ENCODE measurements at regions not wholly inside any gene's neighbourhood (a gene's known extent, or its start where the extent isn't known, plus 50 kb on each side); places are given as distances from the start of the nearest gene placed in this dataset.
"Not testable (repeated sequence)": the region's sequence is repeated elsewhere in the genome, so short reads cannot be mapped to it uniquely, and the experiment has no call there.

GRCh38 chr18:35836932-35837331 is 135.5 kb upstream of the RMP24 start:
- DNase-seq = no peak
- intact Hi-C loops (cut with DNase I; ENCODE audit: low total_unique reads) = no loop called here
- H3K9me3 ChIP-seq = peaks cover 0 to 12% (median 4%) of the 10 kb centered on the region in 3 donors
- H3K36me3 ChIP-seq = no peaks in the 10 kb centered on the region
- TF ChIP-seq CTCF (IDR thresholded peaks at IDR 0.05) = no peak
- H3K4me3 ChIP-seq = no peak overlapping the region
- no peaks in the 10 kb centered on the region for H3K4me1 ChIP-seq
- no peak overlapping the region for H3K27ac ChIP-seq
- H3K27me3 ChIP-seq = no peaks in the 10 kb centered on the region

- Histone ChIP-seq H3K27me3 (no peaks in the 10 kb centered on the region), H3K4me3 (no peak overlapping the region), H3K4me1 (no peaks in the 10 kb centered on the region), H3K9me3 (peaks cover 0 to 5% (median 0%) of the 10 kb centered on the region in 3 donors), H3K27ac (no peak overlapping the region), H3K36me3 (no peaks in the 10 kb centered on the region)
- TF ChIP-seq CTCF (IDR thresholded peaks at IDR 0.05) = no peak
- intact Hi-C loops (cut with DNase I; ENCODE audit: low total_unique reads) = no loop called here
- no peak for DNase-seq
These were observed 134.5 kb upstream of the RMP24 start for GRCh38 chr18:35837922-35838496.

GRCh38 chr18:35841283-35841682 is 131.2 kb upstream of the RMP24 start:
- no peak for TF ChIP-seq CTCF (IDR thresholded peaks at IDR 0.05)
- Histone ChIP-seq H3K4me3 (no peak overlapping the region), H3K9me3 (peaks cover 0 to 5% (median 0%) of the 10 kb centered on the region in 3 donors), H3K36me3 (no peaks in the 10 kb centered on the region), H3K4me1 (no peaks in the 10 kb centered on the region), H3K27ac (no peak overlapping the region), H3K27me3 (no peaks in the 10 kb centered on the region)
- no peak for DNase-seq
- intact Hi-C loops (cut with DNase I; ENCODE audit: low total_unique reads) = no loop called here

GRCh38 chr18:35842536-35842935 is 129.9 kb upstream of the RMP24 start:
- Histone ChIP-seq H3K4me3 (no peak overlapping the region), H3K4me1 (no peaks in the 10 kb centered on the region), H3K27me3 (no peaks in the 10 kb centered on the region), H3K27ac (no peak overlapping the region), H3K36me3 (no peaks in the 10 kb centered on the region), H3K9me3 (peaks cover 0 to 5% (median 0%) of the 10 kb centered on the region in 3 donors)
- intact Hi-C loops (cut with DNase I; ENCODE audit: low total_unique reads) = no loop called here
- no peak for DNase-seq
- no peak for TF ChIP-seq CTCF (IDR thresholded peaks at IDR 0.05)

- intact Hi-C loops (cut with DNase I; ENCODE audit: low total_unique reads); DNase-seq: not testable (repeated sequence)
These were observed 124.2 kb upstream of the RMP24 start for GRCh38 chr18:35848321-35848720.

GRCh38 chr18:35849241-35849640 is 123.2 kb upstream of the RMP24 start:
- intact Hi-C loops (cut with DNase I; ENCODE audit: low total_unique reads); H3K4me1 ChIP-seq; H3K9me3 ChIP-seq; H3K4me3 ChIP-seq; H3K27me3 ChIP-seq; H3K36me3 ChIP-seq; DNase-seq; H3K27ac ChIP-seq: not testable (repeated sequence)

More at GRCh38 chr18:35848321-35848720, 124.2 kb upstream of the RMP24 start:
- not testable (repeated sequence) for H3K27ac ChIP-seq, H3K36me3 ChIP-seq, H3K4me3 ChIP-seq, H3K9me3 ChIP-seq, H3K27me3 ChIP-seq, H3K4me1 ChIP-seq

Measured in tibial artery (tissue), 4 donors.